ENCODE measurements at regions not wholly inside any gene's neighbourhood (a gene's known extent, or its start where the extent isn't known, plus 50 kb on each side); places are given as distances from the start of the nearest gene placed in this dataset.
"Not testable (repeated sequence)": the region's sequence is repeated elsewhere in the genome, so short reads cannot be mapped to it uniquely, and the experiment has no call there.

DNA sequence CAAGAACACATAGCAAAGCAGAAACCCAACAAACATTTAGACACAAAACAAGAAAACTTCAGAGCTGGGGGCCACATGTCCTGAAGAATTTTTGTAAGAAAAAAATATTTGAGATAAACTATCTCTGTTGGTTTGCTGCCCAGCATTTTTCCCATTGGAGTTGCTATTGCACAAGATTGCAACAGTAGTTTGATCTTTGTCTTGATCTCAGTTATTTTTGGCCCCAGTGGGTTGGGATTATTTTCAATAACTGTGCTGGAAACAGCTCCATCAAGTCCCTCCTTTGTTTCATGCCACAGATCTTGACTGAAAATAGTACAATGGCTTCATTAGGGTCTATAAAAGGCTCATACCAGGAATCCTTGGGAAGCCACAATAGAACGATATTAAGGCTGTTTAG is 103.8 kb upstream of the RAI2 start:
- POLR2A ChIA-PET (ENCODE audit: partially characterized antibody), result no interaction called here
- Histone ChIP-seq H3K36me3 (ENCODE audit: insufficient read depth, low read length) (no peaks in the 10 kb centered on the region), H3K4me3 (ENCODE audit: low read length in 2 of 2) (no peak overlapping the region), H3K4me1 (ENCODE audit: insufficient read depth, low read length) (no peaks in the 10 kb centered on the region), H3K27ac (ENCODE audit: low read depth, low read length) (no peak overlapping the region), H3K27me3 (ENCODE audit: insufficient read depth, low read length) (no peaks in the 10 kb centered on the region), H3K9me3 (ENCODE audit: control insufficient read depth in 1 of 2, low read length in 2 of 2) (no peaks in the 10 kb centered on the region)
- H3K4me1 Mint-ChIP-seq, result no peaks in the 10 kb centered on the region
- no peaks in the 10 kb centered on the region for H3K9me3 Mint-ChIP-seq
- H3K27ac Mint-ChIP-seq, result no peak overlapping the region
- no peaks in the 10 kb centered on the region for H3K36me3 Mint-ChIP-seq
- H3K4me3 Mint-ChIP-seq, result no peak overlapping the region
- DNase-seq, result no peak
- intact Hi-C loops (cut with micrococcal nuclease), result no loop called here
- CTCF ChIA-PET (ENCODE audit: partially characterized antibody), result no interaction called here
- peaks cover 0 to 4% of the 10 kb centered on the region in 2 donors for H3K27me3 Mint-ChIP-seq

- Histone ChIP-seq H3K27ac (ENCODE audit: low read depth, low read length) (no peak overlapping the region), H3K36me3 (ENCODE audit: insufficient read depth, low read length) (no peaks in the 10 kb centered on the region), H3K4me1 (ENCODE audit: insufficient read depth, low read length) (no peaks in the 10 kb centered on the region), H3K27me3 (ENCODE audit: insufficient read depth, low read length) (no peaks in the 10 kb centered on the region), H3K9me3 (ENCODE audit: control insufficient read depth in 1 of 2, low read length in 2 of 2) (no peaks in the 10 kb centered on the region), H3K4me3 (ENCODE audit: low read length in 2 of 2) (no peak overlapping the region)
- Mint-ChIP-seq H3K4me1 (no peaks in the 10 kb centered on the region), H3K4me3 (no peak overlapping the region), H3K36me3 (no peaks in the 10 kb centered on the region), H3K27ac (no peak overlapping the region), H3K9me3 (no peaks in the 10 kb centered on the region), H3K27me3 (peaks cover 0 to 5% of the 10 kb centered on the region in 2 donors)
- POLR2A ChIA-PET (ENCODE audit: partially characterized antibody), result no interaction called here
- DNase-seq, result no peak
- intact Hi-C loops (cut with micrococcal nuclease), result no loop called here
- CTCF ChIA-PET (ENCODE audit: partially characterized antibody), result no interaction called here
Measured at GRCh38 chrX:17960891-17961290, 99.8 kb upstream of the RAI2 start.

- ChIA-PET CTCF (ENCODE audit: partially characterized antibody) (interaction anchor here (0.6 to 2.5 kb wide), 2 partner anchors 42 to 201 kb away, joined by 3 to 7 read pairs; no protein-coding TSS in a partner anchor), POLR2A (ENCODE audit: partially characterized antibody) (no interaction called here)
- DNase-seq, result peak in 3 of 5 donors; percentile 2 to 14 (median 4)
- Mint-ChIP-seq H3K36me3 (no peaks in the 10 kb centered on the region), H3K9me3 (no peaks in the 10 kb centered on the region), H3K27me3 (peaks cover 0 to 2% of the 10 kb centered on the region in 2 donors), H3K27ac (no peak overlapping the region), H3K4me1 (no peaks in the 10 kb centered on the region), H3K4me3 (no peak overlapping the region)
- H3K4me3 ChIP-seq (ENCODE audit: low read length in 2 of 2), result no peak overlapping the region
- H3K9me3 ChIP-seq (ENCODE audit: control insufficient read depth in 1 of 2, low read length in 2 of 2), result no peaks in the 10 kb centered on the region
- intact Hi-C loops (cut with micrococcal nuclease), result loop anchor here (2.0 kb wide), 1 partner anchor 434 kb away; no protein-coding TSS in a partner anchor
- no peaks in the 10 kb centered on the region for H3K36me3 ChIP-seq (ENCODE audit: insufficient read depth, low read length)
- no peaks in the 10 kb centered on the region for H3K27me3 ChIP-seq (ENCODE audit: insufficient read depth, low read length)
- H3K4me1 ChIP-seq (ENCODE audit: insufficient read depth, low read length), result no peaks in the 10 kb centered on the region
- H3K27ac ChIP-seq (ENCODE audit: low read depth, low read length), result no peak overlapping the region
Measured at GRCh38 chrX:17944833-17945497, 83.9 kb upstream of the RAI2 start.

DNA sequence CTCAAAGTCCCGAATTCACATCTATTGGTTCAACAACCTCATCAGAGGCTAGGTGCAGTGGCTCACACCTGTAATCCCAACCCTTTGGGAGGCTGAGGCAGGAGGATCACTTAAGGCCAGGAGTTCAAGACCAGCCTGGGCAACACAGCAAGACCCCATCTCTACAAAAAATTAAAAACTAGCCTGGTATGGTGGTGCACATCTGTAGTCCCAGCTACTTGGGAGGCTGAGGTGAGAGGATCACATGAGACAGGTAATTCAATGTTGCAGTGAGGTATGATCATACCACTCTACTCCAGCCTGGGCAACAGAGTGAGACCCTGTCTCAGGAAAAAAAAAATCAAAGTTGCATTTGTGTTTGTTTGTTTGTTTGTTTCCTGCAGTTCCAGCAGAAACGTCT is 80.1 kb upstream of the RAI2 start:
- H3K27ac Mint-ChIP-seq; H3K4me3 ChIP-seq (ENCODE audit: low read length in 2 of 2); intact Hi-C loops (cut with micrococcal nuclease); H3K27ac ChIP-seq (ENCODE audit: low read depth, low read length); H3K27me3 Mint-ChIP-seq; H3K9me3 Mint-ChIP-seq; H3K4me1 ChIP-seq (ENCODE audit: insufficient read depth, low read length); H3K4me3 Mint-ChIP-seq; H3K36me3 ChIP-seq (ENCODE audit: insufficient read depth, low read length); DNase-seq; H3K27me3 ChIP-seq (ENCODE audit: insufficient read depth, low read length); H3K4me1 Mint-ChIP-seq; CTCF ChIA-PET (ENCODE audit: partially characterized antibody); POLR2A ChIA-PET (ENCODE audit: partially characterized antibody); H3K36me3 Mint-ChIP-seq; H3K9me3 ChIP-seq (ENCODE audit: control insufficient read depth in 1 of 2, low read length in 2 of 2): not testable (repeated sequence)

DNA sequence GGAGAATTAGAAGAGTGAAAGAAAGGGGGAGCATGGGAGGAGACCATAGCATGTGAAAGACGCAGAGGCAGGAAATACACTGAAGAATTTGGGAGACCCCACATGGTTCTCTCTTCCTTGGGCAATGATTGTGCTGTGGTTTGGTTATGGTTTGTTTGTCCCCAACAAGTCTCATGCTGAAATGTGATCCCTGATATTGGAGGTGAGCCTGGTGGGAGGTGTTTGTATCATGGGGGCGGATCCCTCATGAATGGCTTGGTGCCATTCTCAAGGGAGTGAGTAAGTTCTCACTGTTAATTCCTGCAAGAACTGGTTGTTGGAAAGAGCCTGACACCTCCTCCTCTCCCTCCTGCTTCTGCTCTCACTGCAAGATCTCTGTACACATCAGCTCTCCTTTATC is 78.6 kb upstream of the RAI2 start:
- Mint-ChIP-seq H3K4me3 (no peak overlapping the region), H3K36me3 (no peaks in the 10 kb centered on the region), H3K9me3 (no peaks in the 10 kb centered on the region), H3K4me1 (no peaks in the 10 kb centered on the region), H3K27ac (no peak overlapping the region), H3K27me3 (peaks cover 0 to 2% of the 10 kb centered on the region in 2 donors)
- CTCF ChIA-PET (ENCODE audit: partially characterized antibody), result no interaction called here
- H3K36me3 ChIP-seq (ENCODE audit: insufficient read depth, low read length), result no peaks in the 10 kb centered on the region
- DNase-seq, result no peak
- intact Hi-C loops (cut with micrococcal nuclease), result no loop called here
- no peak overlapping the region for H3K27ac ChIP-seq (ENCODE audit: low read depth, low read length)
- no peaks in the 10 kb centered on the region for H3K4me1 ChIP-seq (ENCODE audit: insufficient read depth, low read length)
- POLR2A ChIA-PET (ENCODE audit: partially characterized antibody), result no interaction called here
- no peak overlapping the region for H3K4me3 ChIP-seq (ENCODE audit: low read length in 2 of 2)
- no peaks in the 10 kb centered on the region for H3K27me3 ChIP-seq (ENCODE audit: insufficient read depth, low read length)
- H3K9me3 ChIP-seq (ENCODE audit: control insufficient read depth in 1 of 2, low read length in 2 of 2), result no peaks in the 10 kb centered on the region

GRCh38 chrX:17933856-17934255 is 72.8 kb upstream of the RAI2 start:
- H3K36me3 ChIP-seq (ENCODE audit: insufficient read depth, low read length), result no peaks in the 10 kb centered on the region
- no peaks in the 10 kb centered on the region for H3K4me1 Mint-ChIP-seq
- H3K9me3 ChIP-seq (ENCODE audit: control insufficient read depth in 1 of 2, low read length in 2 of 2), result no peaks in the 10 kb centered on the region
- H3K27ac ChIP-seq (ENCODE audit: low read depth, low read length), result no peak overlapping the region
- H3K4me3 ChIP-seq (ENCODE audit: low read length in 2 of 2), result no peak overlapping the region
- no peak overlapping the region for H3K27ac Mint-ChIP-seq
- no peaks in the 10 kb centered on the region for H3K4me1 ChIP-seq (ENCODE audit: insufficient read depth, low read length)
- H3K4me3 Mint-ChIP-seq, result no peak overlapping the region
- CTCF ChIA-PET (ENCODE audit: partially characterized antibody), result no interaction called here
- POLR2A ChIA-PET (ENCODE audit: partially characterized antibody), result no interaction called here
- DNase-seq, result no peak
- no peaks in the 10 kb centered on the region for H3K27me3 Mint-ChIP-seq
- H3K9me3 Mint-ChIP-seq, result no peaks in the 10 kb centered on the region
- intact Hi-C loops (cut with micrococcal nuclease), result no loop called here
- no peaks in the 10 kb centered on the region for H3K36me3 Mint-ChIP-seq
- no peaks in the 10 kb centered on the region for H3K27me3 ChIP-seq (ENCODE audit: insufficient read depth, low read length)

GRCh38 chrX:17932781-17933180 is 71.7 kb upstream of the RAI2 start:
- no peak overlapping the region for H3K4me3 ChIP-seq (ENCODE audit: low read length in 2 of 2)
- H3K27ac Mint-ChIP-seq, result no peak overlapping the region
- H3K9me3 Mint-ChIP-seq, result no peaks in the 10 kb centered on the region
- H3K36me3 Mint-ChIP-seq, result no peaks in the 10 kb centered on the region
- no peak overlapping the region for H3K4me3 Mint-ChIP-seq
- H3K36me3 ChIP-seq (ENCODE audit: insufficient read depth, low read length), result no peaks in the 10 kb centered on the region
- CTCF ChIA-PET (ENCODE audit: partially characterized antibody), result no interaction called here
- no peak for DNase-seq
- H3K27me3 ChIP-seq (ENCODE audit: insufficient read depth, low read length), result no peaks in the 10 kb centered on the region
- POLR2A ChIA-PET (ENCODE audit: partially characterized antibody), result no interaction called here
- no peak overlapping the region for H3K27ac ChIP-seq (ENCODE audit: low read depth, low read length)
- no peaks in the 10 kb centered on the region for H3K4me1 Mint-ChIP-seq
- H3K27me3 Mint-ChIP-seq, result no peaks in the 10 kb centered on the region
- H3K9me3 ChIP-seq (ENCODE audit: control insufficient read depth in 1 of 2, low read length in 2 of 2), result no peaks in the 10 kb centered on the region
- H3K4me1 ChIP-seq (ENCODE audit: insufficient read depth, low read length), result no peaks in the 10 kb centered on the region
- intact Hi-C loops (cut with micrococcal nuclease), result no loop called here

GRCh38 chrX:17931855-17932254 is 70.8 kb upstream of the RAI2 start:
- Mint-ChIP-seq H3K4me3 (no peak overlapping the region), H3K27ac (no peak overlapping the region), H3K36me3 (no peaks in the 10 kb centered on the region), H3K9me3 (peaks cover 0 to under 1% (median 0%) of the 10 kb centered on the region in 8 donors), H3K27me3 (no peaks in the 10 kb centered on the region), H3K4me1 (no peaks in the 10 kb centered on the region)
- no peaks in the 10 kb centered on the region for H3K27me3 ChIP-seq (ENCODE audit: insufficient read depth, low read length)
- ChIA-PET POLR2A (ENCODE audit: partially characterized antibody) (no interaction called here), CTCF (ENCODE audit: partially characterized antibody) (no interaction called here)
- DNase-seq, result no peak
- H3K4me3 ChIP-seq (ENCODE audit: low read length in 2 of 2), result no peak overlapping the region
- no peaks in the 10 kb centered on the region for H3K36me3 ChIP-seq (ENCODE audit: insufficient read depth, low read length)
- no peaks in the 10 kb centered on the region for H3K4me1 ChIP-seq (ENCODE audit: insufficient read depth, low read length)
- H3K9me3 ChIP-seq (ENCODE audit: control insufficient read depth in 1 of 2, low read length in 2 of 2), result no peaks in the 10 kb centered on the region
- H3K27ac ChIP-seq (ENCODE audit: low read depth, low read length), result no peak overlapping the region
- intact Hi-C loops (cut with micrococcal nuclease), result no loop called here

All from CD4-positive, alpha-beta memory T cell (primary cell).